MCF 10A (cell line): ENCODE measurements at regions not wholly inside any gene's neighbourhood (a gene's known extent, or its start where the extent isn't known, plus 50 kb on each side); places are given as distances from the start of the nearest gene placed in this dataset.
A peak's percentile ranks its signal among the peaks of the same experiment; 100 is the strongest.

Experiments used
- BruUV-seq: library from RNA; stranded (reverse); fragments of 400-500 nt; replicated peaks from 2 replicates; lab custom pipeline; 2021; lab: Mats Ljungman, UMichigan
- CTCF ChIA-PET: fragments of 300-600 bp; sonication (Branson Sonifier 250); formaldehyde crosslinking; extraction: SDS; loops from one replicate; lab custom pipeline; 2021; ENCODE audit warnings: antibody characterized with exemption, inconsistent platforms; lab: Yijun Ruan, JAX
- POLR2A ChIA-PET: fragments of 300-600, 350-650 bp; sonication (Branson Sonifier 250); formaldehyde crosslinking; extraction: SDS; loops from one replicate; lab custom pipeline; 2020; ENCODE audit warnings: antibody characterized with exemption, inconsistent platforms; lab: Yijun Ruan, JAX
- DNase-seq: peaks from one replicate; pipeline ENCODE4 v3.0.0-alpha.2; 2018; ENCODE audit not compliant: unreplicated experiment
- H3K27ac Mint-ChIP-seq: one replicate; pipeline ENCODE4 v1.8.0; 2022; ENCODE audit warnings: mild to moderate bottlenecking, low read depth, mixed read lengths; ENCODE audit not compliant: unreplicated experiment
- H3K27me3 Mint-ChIP-seq: one replicate; pipeline ENCODE4 v1.8.0; 2022; ENCODE audit warnings: mixed read lengths; ENCODE audit not compliant: insufficient read depth, unreplicated experiment
- H3K36me3 Mint-ChIP-seq: one replicate; pipeline ENCODE4 v1.8.0; 2022; ENCODE audit warnings: mild to moderate bottlenecking, moderate library complexity, mixed read lengths; ENCODE audit not compliant: insufficient read depth, unreplicated experiment
- H3K4me1 Mint-ChIP-seq: one replicate; pipeline ENCODE4 v1.8.0; 2022; ENCODE audit warnings: mixed read lengths; ENCODE audit not compliant: insufficient read depth, unreplicated experiment
- H3K4me3 Mint-ChIP-seq: one replicate; pipeline ENCODE4 v1.8.0; 2022; ENCODE audit warnings: mild to moderate bottlenecking, moderate library complexity, mixed read lengths; ENCODE audit not compliant: unreplicated experiment
- H3K9me3 Mint-ChIP-seq: one replicate; pipeline ENCODE4 v1.8.0; 2022; ENCODE audit warnings: mixed read lengths; ENCODE audit not compliant: unreplicated experiment
- intact Hi-C: fragments of 100-400 bp; cut with micrococcal nuclease; formaldehyde crosslinking; loops from 2 replicates; pipeline ENCODE4 v1.14.1; 2022
- TF ChIP-seq, protein P1 (sequence below): fragments of 200-600 bp; IDR thresholded peaks from one replicate; pipeline ENCODE4 v1.8.0; 2022; ENCODE audit warnings: antibody characterized with exemption, mild to moderate bottlenecking; ENCODE audit not compliant: unreplicated experiment

DNA sequence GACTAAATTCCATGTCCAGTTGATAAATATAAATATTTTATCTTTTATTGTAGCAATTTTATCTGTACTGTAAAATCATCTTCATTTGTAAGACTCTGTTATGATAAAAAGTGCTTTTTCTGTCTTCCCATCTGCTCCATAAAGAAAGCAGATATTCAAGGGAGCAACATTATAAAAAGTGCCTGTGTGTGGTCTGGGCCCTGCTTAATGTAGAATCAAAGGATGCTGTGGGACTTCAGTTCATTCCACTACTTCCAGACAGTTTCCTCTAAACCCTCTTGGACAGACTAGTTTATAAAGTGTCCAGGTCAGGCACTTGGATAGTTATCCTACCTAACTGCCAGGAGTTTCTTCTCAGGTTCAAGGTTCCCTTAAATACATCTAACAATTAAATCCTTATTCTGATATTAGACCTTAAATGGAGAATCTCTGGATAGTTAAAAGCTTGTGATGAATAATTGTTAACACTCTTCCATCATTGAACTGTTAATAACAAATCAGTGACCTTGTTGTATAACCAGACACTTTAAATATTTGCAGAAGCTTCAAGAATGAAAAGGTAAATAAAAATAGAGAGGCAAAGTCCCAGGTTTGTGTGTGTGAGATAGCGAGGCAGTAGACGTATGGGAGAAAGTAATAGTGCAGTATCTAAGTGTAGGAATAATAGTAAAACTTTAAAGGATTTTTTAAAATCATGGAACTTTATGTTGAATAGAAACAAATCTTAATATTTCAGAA, 237.5 kb upstream of the CTSO start:
- ChIA-PET CTCF (no interaction called here), POLR2A (no interaction called here)
- Mint-ChIP-seq H3K9me3 (no peaks in the 10 kb centered on the region), H3K27ac (no peak overlapping the region), H3K4me3 (no peak overlapping the region), H3K27me3 (no peaks in the 10 kb centered on the region), H3K4me1 (peaks cover 16% of the 10 kb centered on the region), H3K36me3 (no peaks in the 10 kb centered on the region)
- intact Hi-C loops, result no loop called here
- no TSS peak for BruUV-seq
- TF ChIP-seq, protein P1, sequence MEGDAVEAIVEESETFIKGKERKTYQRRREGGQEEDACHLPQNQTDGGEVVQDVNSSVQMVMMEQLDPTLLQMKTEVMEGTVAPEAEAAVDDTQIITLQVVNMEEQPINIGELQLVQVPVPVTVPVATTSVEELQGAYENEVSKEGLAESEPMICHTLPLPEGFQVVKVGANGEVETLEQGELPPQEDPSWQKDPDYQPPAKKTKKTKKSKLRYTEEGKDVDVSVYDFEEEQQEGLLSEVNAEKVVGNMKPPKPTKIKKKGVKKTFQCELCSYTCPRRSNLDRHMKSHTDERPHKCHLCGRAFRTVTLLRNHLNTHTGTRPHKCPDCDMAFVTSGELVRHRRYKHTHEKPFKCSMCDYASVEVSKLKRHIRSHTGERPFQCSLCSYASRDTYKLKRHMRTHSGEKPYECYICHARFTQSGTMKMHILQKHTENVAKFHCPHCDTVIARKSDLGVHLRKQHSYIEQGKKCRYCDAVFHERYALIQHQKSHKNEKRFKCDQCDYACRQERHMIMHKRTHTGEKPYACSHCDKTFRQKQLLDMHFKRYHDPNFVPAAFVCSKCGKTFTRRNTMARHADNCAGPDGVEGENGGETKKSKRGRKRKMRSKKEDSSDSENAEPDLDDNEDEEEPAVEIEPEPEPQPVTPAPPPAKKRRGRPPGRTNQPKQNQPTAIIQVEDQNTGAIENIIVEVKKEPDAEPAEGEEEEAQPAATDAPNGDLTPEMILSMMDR, result no peak
- no peak for DNase-seq

DNA sequence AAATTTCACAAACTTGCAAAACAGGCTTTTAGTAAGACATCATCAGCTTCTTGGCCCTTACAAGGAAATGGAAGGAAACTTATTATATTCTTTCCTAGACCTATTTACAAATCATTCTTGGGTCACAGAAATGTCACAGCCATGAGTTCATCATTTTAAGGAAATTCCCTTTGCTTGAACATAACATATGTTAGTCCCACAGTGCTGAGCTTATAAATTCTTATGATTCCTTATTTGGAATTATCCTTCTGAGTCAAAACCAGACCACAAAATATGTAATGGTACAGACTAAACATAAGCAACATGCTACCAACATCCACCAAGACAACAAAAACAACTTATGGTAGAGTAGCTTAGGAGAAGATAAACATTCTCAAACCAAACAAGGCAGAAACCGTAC, 236.9 kb upstream of the CTSO start:
- H3K4me1 Mint-ChIP-seq, result peaks cover 16% of the 10 kb centered on the region

DNA sequence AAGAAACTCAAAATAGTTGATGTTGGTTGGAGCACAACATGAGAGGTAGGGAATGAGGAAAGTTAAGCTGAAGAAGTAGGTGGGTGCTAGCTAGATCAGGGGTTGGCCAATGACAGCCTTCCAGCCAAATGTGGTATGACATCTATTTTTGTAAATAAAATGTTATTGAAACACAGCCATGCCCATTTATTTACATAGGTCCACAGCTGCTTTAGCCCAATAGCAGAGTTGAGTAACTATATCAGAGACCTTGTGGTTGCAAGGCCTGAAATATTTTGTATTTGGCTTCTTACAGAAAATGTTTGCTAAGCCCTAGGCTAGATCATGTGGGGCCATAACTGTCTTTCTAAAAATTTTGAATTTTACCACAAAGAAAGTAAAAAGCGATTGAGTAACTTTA, 234.9 kb upstream of the CTSO start:
- H3K36me3 Mint-ChIP-seq, result no peaks in the 10 kb centered on the region
- intact Hi-C loops, result no loop called here
- H3K27me3 Mint-ChIP-seq, result no peaks in the 10 kb centered on the region
- BruUV-seq, result no TSS peak
- TF ChIP-seq, protein P1, result no peak
- H3K9me3 Mint-ChIP-seq, result no peaks in the 10 kb centered on the region
- H3K27ac Mint-ChIP-seq, result no peak overlapping the region
- ChIA-PET POLR2A (no interaction called here), CTCF (interaction anchor here (1.2 kb wide), 1 partner anchor 20 kb away, joined by 3 read pairs; no protein-coding TSS in a partner anchor)
- H3K4me3 Mint-ChIP-seq, result no peak overlapping the region
- peaks cover 11% of the 10 kb centered on the region for H3K4me1 Mint-ChIP-seq
- DNase-seq, result no peak

More for the DNA sequence above, 236.9 kb upstream of the CTSO start:
- DNase-seq, result peak; percentile 9
- H3K27me3 Mint-ChIP-seq, result no peaks in the 10 kb centered on the region
- intact Hi-C loops, result no loop called here
- no peaks in the 10 kb centered on the region for H3K9me3 Mint-ChIP-seq
- no TSS peak for BruUV-seq
- TF ChIP-seq, protein P1, result no peak
- no peaks in the 10 kb centered on the region for H3K36me3 Mint-ChIP-seq
- POLR2A ChIA-PET, result no interaction called here
- CTCF ChIA-PET, result no interaction called here
- H3K27ac Mint-ChIP-seq, result no peak overlapping the region
- H3K4me3 Mint-ChIP-seq, result no peak overlapping the region

DNA sequence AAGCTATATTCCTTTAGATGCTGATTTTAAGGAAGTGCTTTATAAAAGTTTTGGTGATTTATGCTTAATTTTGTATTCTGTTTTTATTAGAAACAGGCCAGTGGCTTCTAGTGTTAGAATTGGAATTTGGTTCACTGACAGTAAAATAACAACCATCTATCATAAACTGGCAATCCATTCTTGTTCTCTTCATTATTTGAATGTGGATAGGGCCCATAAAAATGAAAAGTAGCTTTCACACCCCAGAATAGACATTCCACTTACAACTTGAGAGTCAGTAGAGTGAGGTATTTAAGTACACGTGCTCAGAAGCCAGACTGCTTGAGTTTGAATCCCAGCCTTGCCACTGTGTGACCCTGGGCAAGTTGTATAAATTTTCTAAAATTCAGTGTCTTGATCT, 232.4 kb upstream of the CTSO start:
- H3K9me3 Mint-ChIP-seq, result no peaks in the 10 kb centered on the region
- no peaks in the 10 kb centered on the region for H3K27me3 Mint-ChIP-seq
- H3K4me3 Mint-ChIP-seq, result no peak overlapping the region
- H3K4me1 Mint-ChIP-seq, result no peaks in the 10 kb centered on the region
- intact Hi-C loops, result no loop called here
- no peak overlapping the region for H3K27ac Mint-ChIP-seq
- POLR2A ChIA-PET, result no interaction called here
- BruUV-seq, result no TSS peak
- CTCF ChIA-PET, result interaction anchor here (0.8 kb wide), 1 partner anchor 175 kb away, joined by 4 read pairs; no protein-coding TSS in a partner anchor
- TF ChIP-seq, protein P1, result no peak
- H3K36me3 Mint-ChIP-seq, result no peaks in the 10 kb centered on the region
- DNase-seq, result no peak
